A673 (cell line): ENCODE measurements at regions not wholly inside any gene's neighbourhood (a gene's known extent, or its start where the extent isn't known, plus 50 kb on each side); places are given as distances from the start of the nearest gene placed in this dataset.

Experiments
- CTCF ChIP-seq: fragments of 300-800, 200-600 bp; sonication (generic); conservative IDR thresholded peaks from 2 replicates; pipeline ENCODE4 v1.5.1; 2017; ENCODE audit warnings: low read depth, mild to moderate bottlenecking, antibody characterized with exemption, low read length, moderate library complexity, mixed read lengths
- EZH2 ChIP-seq: fragments of 200-600 bp; sonication (generic); IDR thresholded peaks from 2 replicates; pipeline ENCODE4 v1.6.1; 2017; ENCODE audit warnings: borderline replicate concordance, low read depth, mild to moderate bottlenecking, mixed read lengths, antibody characterized with exemption, low read length; ENCODE audit not compliant: poor library complexity, severe bottlenecking

GRCh38 chr12:75816897-75817296 lies 214.7 kb downstream of the PHLDA1 start:
- TF ChIP-seq CTCF (peak; percentile 31; the same call in 1 of the 2 replicates), EZH2 (no peak)
